Neural progenitor cell (in vitro differentiated cells): ENCODE measurements at regions not wholly inside any gene's neighbourhood (a gene's known extent, or its start where the extent isn't known, plus 50 kb on each side); places are given as distances from the start of the nearest gene placed in this dataset.

Source experiments
- DNase-seq: peaks from one replicate; pipeline ENCODE4 v3.0.0-alpha.2; 2016; ENCODE audit warnings: low spot score
- H2AFZ ChIP-seq: fragments of 200-600 bp; sonication (generic); replicated peaks from 2 replicates; pipeline ENCODE4 v1.6.1; 2016; ENCODE audit warnings: antibody characterized with exemption
- H3F3A ChIP-seq: fragments of 200-600 bp; sonication (generic); 2 replicates; pipeline ENCODE4 v1.6.1; 2016; ENCODE audit warnings: antibody characterized with exemption, low read depth
- H3K27ac ChIP-seq: fragments of 200-600 bp; sonication (generic); 2 replicates; pipeline ENCODE4 v1.5.1; 2016; ENCODE audit warnings: mild to moderate bottlenecking
- H3K27me3 ChIP-seq: fragments of 200-600 bp; sonication (generic); 2 replicates; pipeline ENCODE4 v1.6.1; 2016; ENCODE audit warnings: mild to moderate bottlenecking, moderate library complexity
- H3K36me3 ChIP-seq: fragments of 200-600 bp; sonication (generic); 2 replicates; pipeline ENCODE4 v1.5.1; 2016
- H3K4me1 ChIP-seq: fragments of 200-600 bp; sonication (generic); 2 replicates; pipeline ENCODE4 v1.6.1; 2016; ENCODE audit warnings: mixed run types
- H3K4me2 ChIP-seq: fragments of 200-600 bp; sonication (generic); 2 replicates; pipeline ENCODE4 v1.6.1; 2016
- H3K4me3 ChIP-seq: fragments of 200-600 bp; sonication (generic); 2 replicates; pipeline ENCODE4 v1.5.1; 2016
- H3K79me2 ChIP-seq: fragments of 200-600 bp; sonication (generic); 2 replicates; pipeline ENCODE4 v1.6.1; 2016; ENCODE audit warnings: low read depth
- H3K9ac ChIP-seq: fragments of 200-600 bp; sonication (generic); 2 replicates; pipeline ENCODE4 v1.6.1; 2016
- H3K9me3 ChIP-seq: fragments of 200-600 bp; sonication (generic); 2 replicates; pipeline ENCODE4 v1.5.1; 2016; ENCODE audit warnings: low read depth
- H4K20me1 ChIP-seq: fragments of 200-600 bp; sonication (generic); 2 replicates; pipeline ENCODE4 v1.6.1; 2016; ENCODE audit warnings: low read depth
- H3K27ac Mint-ChIP-seq: 3 replicates; pipeline ENCODE4 v1.8.0; 2021; ENCODE audit warnings: mixed read lengths
- H3K27me3 Mint-ChIP-seq: 2 replicates; pipeline ENCODE4 v1.8.0; 2022; ENCODE audit warnings: low read depth, mild to moderate bottlenecking, inconsistent platforms, moderate library complexity, mixed read lengths; ENCODE audit not compliant: insufficient read depth
- H3K36me3 Mint-ChIP-seq: 3 replicates; pipeline ENCODE4 v1.8.0; 2021; ENCODE audit warnings: mixed read lengths
- H3K4me1 Mint-ChIP-seq: 3 replicates; pipeline ENCODE4 v1.8.0; 2021; ENCODE audit warnings: mixed read lengths
- H3K4me3 Mint-ChIP-seq: 3 replicates; pipeline ENCODE4 v1.8.0; 2021; ENCODE audit warnings: mild to moderate bottlenecking, moderate library complexity, mixed read lengths
- H3K9me3 Mint-ChIP-seq: 3 replicates; pipeline ENCODE4 v1.8.0; 2020; ENCODE audit warnings: mixed read lengths
- EZH2 ChIP-seq: fragments of 200-600 bp; sonication (generic); IDR thresholded peaks from 2 replicates; pipeline ENCODE4 v1.6.1; 2017; ENCODE audit warnings: antibody characterized with exemption, mild to moderate bottlenecking, moderate library complexity
- EZH2phosphoT487 ChIP-seq: fragments of 200-600 bp; sonication (generic); IDR thresholded peaks from 2 replicates; pipeline ENCODE4 v1.6.1; 2017; ENCODE audit warnings: antibody characterized with exemption
- TF ChIP-seq, protein P1 (sequence below): fragments of 200-600 bp; sonication (generic); IDR thresholded peaks from 2 replicates; pipeline ENCODE4 v1.5.1; 2017; ENCODE audit warnings: antibody characterized with exemption, mild to moderate bottlenecking

DNA sequence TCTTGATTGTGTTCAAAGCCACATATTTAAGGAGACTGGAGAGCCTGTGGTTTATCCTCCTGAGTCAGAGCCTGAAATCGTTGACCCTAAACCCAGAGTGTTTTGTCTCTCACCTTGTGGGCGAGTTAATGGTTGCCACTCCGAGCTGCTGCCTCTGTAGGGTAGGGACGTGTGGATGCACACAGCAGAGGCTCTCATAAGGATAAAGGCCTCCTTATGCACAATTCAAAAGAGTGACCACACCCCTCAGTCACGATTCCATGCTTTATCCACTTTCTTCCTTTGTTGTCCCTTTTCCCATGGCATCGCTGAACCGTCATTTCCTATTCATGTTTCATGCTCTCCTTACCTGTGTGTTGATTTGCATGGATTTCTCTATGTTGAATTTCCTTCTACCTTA lies 805.0 kb upstream of the RBFOX1 start:
- H3K4me3 Mint-ChIP-seq: no peak overlapping the region

DNA sequence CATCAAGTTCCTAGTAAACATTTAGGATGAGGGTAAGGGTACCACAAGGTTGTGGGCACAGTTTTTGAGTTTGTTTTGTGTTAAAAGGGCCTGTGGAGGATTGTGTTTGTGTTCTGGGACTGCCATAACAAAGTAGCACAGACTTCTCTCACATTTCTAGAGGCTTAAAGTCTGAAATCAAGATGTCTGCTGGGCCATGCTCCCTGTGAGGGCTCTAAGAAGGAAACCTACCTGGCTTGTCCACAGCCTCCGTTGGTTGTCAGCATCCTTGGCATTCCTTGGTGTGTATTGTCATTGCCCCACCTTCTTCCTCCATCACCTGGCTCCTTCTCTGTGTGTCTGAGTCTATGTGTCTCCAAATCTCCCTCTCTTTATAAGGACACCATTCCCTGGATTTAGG lies 808.1 kb upstream of the RBFOX1 start:
- H2AFZ ChIP-seq: no peak overlapping the region
- H3K9me3 Mint-ChIP-seq: no peaks in the 10 kb centered on the region
- H3K79me2 ChIP-seq: no peaks in the 10 kb centered on the region
- DNase-seq: no peak
- no peak overlapping the region for H3K27ac Mint-ChIP-seq
- H3F3A ChIP-seq: no peaks in the 10 kb centered on the region
- no peaks in the 10 kb centered on the region for H3K36me3 ChIP-seq
- no peak overlapping the region for H3K9ac ChIP-seq
- H3K4me3 ChIP-seq: no peak overlapping the region
- H3K9me3 ChIP-seq: no peaks in the 10 kb centered on the region
- H3K4me2 ChIP-seq: no peak overlapping the region
- no peaks in the 10 kb centered on the region for H4K20me1 ChIP-seq
- H3K27me3 Mint-ChIP-seq: peaks cover 3% of the 10 kb centered on the region
- H3K4me1 ChIP-seq: peaks cover 14% of the 10 kb centered on the region
- no peak overlapping the region for H3K27ac ChIP-seq
- no peak for TF ChIP-seq EZH2
- no peak for TF ChIP-seq EZH2phosphoT487
- TF ChIP-seq, protein P1, sequence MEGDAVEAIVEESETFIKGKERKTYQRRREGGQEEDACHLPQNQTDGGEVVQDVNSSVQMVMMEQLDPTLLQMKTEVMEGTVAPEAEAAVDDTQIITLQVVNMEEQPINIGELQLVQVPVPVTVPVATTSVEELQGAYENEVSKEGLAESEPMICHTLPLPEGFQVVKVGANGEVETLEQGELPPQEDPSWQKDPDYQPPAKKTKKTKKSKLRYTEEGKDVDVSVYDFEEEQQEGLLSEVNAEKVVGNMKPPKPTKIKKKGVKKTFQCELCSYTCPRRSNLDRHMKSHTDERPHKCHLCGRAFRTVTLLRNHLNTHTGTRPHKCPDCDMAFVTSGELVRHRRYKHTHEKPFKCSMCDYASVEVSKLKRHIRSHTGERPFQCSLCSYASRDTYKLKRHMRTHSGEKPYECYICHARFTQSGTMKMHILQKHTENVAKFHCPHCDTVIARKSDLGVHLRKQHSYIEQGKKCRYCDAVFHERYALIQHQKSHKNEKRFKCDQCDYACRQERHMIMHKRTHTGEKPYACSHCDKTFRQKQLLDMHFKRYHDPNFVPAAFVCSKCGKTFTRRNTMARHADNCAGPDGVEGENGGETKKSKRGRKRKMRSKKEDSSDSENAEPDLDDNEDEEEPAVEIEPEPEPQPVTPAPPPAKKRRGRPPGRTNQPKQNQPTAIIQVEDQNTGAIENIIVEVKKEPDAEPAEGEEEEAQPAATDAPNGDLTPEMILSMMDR: no peak
- H3K4me3 Mint-ChIP-seq: no peak overlapping the region
- H3K4me1 Mint-ChIP-seq: peaks cover 3% of the 10 kb centered on the region
- H3K27me3 ChIP-seq: no peaks in the 10 kb centered on the region
- H3K36me3 Mint-ChIP-seq: no peaks in the 10 kb centered on the region

More for the DNA sequence above, 805.0 kb upstream of the RBFOX1 start:
- Histone ChIP-seq H3F3A (no peaks in the 10 kb centered on the region), H3K4me2 (no peak overlapping the region), H4K20me1 (no peaks in the 10 kb centered on the region), H3K9ac (no peak overlapping the region), H3K4me3 (no peak overlapping the region), H3K79me2 (no peaks in the 10 kb centered on the region), H3K27me3 (no peaks in the 10 kb centered on the region), H2AFZ (no peak overlapping the region), H3K9me3 (no peaks in the 10 kb centered on the region), H3K36me3 (no peaks in the 10 kb centered on the region), H3K27ac (no peak overlapping the region), H3K4me1 (peaks cover 8% of the 10 kb centered on the region)
- H3K36me3 Mint-ChIP-seq: no peaks in the 10 kb centered on the region
- no peak for DNase-seq
- TF ChIP-seq EZH2phosphoT487 (no peak), EZH2 (no peak)
- TF ChIP-seq, protein P1: no peak
- peaks cover 2% of the 10 kb centered on the region for H3K4me1 Mint-ChIP-seq
- no peak overlapping the region for H3K27ac Mint-ChIP-seq
- peaks cover 4% of the 10 kb centered on the region for H3K9me3 Mint-ChIP-seq
- peaks cover 4% of the 10 kb centered on the region for H3K27me3 Mint-ChIP-seq

DNA sequence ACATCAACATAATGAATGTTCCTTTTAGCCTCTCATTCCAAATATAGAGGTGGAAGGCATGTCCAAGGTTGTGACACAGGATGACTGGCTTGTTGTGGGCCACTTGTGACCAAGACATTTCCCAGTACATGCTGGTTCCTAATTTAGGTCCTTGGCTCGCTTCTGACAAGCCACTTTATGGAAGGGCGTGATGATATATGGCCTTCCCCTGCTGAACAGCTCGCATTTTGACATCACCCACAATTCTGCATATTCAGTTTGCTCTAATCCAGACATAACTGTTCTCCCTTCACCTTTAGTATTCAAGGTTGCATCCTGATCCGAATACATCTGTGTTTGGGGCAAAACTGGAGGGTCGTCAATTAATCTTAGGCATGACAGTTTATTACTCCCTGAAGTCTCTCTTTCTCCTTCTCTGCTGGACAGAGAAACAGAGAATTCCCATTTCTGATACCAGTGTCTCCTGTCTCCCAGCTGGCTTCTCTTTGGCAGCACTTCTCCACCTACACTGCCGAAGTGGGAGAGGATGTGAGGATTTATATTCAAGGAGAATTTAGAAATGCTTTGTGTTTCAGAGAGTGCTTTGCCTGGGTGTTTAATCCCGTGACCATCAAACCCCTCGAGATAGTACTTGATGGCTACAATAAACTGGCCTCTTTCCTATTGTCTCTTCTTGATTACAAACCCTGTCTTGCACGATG lies 815.5 kb upstream of the RBFOX1 start:
- peaks cover 14% of the 10 kb centered on the region for H3K4me1 ChIP-seq
- H3F3A ChIP-seq: no peaks in the 10 kb centered on the region
- Mint-ChIP-seq H3K36me3 (no peaks in the 10 kb centered on the region), H3K27me3 (no peaks in the 10 kb centered on the region), H3K4me3 (no peak overlapping the region), H3K4me1 (peaks cover 3% of the 10 kb centered on the region), H3K27ac (no peak overlapping the region), H3K9me3 (peaks cover 6% of the 10 kb centered on the region)
- no peak overlapping the region for H2AFZ ChIP-seq
- H4K20me1 ChIP-seq: no peaks in the 10 kb centered on the region
- H3K27ac ChIP-seq: no peak overlapping the region
- no peaks in the 10 kb centered on the region for H3K27me3 ChIP-seq
- H3K36me3 ChIP-seq: no peaks in the 10 kb centered on the region
- H3K9ac ChIP-seq: no peak overlapping the region
- TF ChIP-seq EZH2: no peak
- TF ChIP-seq, protein P1: no peak
- no peak for TF ChIP-seq EZH2phosphoT487
- no peak overlapping the region for H3K4me2 ChIP-seq
- H3K9me3 ChIP-seq: no peaks in the 10 kb centered on the region
- no peak for DNase-seq
- no peaks in the 10 kb centered on the region for H3K79me2 ChIP-seq
- no peak overlapping the region for H3K4me3 ChIP-seq
